K562 (cell line): ENCODE measurements at regions not wholly inside any gene's neighbourhood (a gene's known extent, or its start where the extent isn't known, plus 50 kb on each side); places are given as distances from the start of the nearest gene placed in this dataset.

Source experiments
- CC2D1A ChIP-seq: fragments of 450-650 bp; IDR thresholded peaks from 2 replicates; pipeline ENCODE4 v1.6.1; 2017; ENCODE audit warnings: mild to moderate bottlenecking
- EP300 ChIP-seq: IDR thresholded peaks from 2 replicates; pipeline ENCODE4 v1.6.1; 2012; ENCODE audit warnings: low read length, improper control_type of control experiment
- ETV5 ChIP-seq: sonication (generic); formaldehyde crosslinking; IDR thresholded peaks from 2 replicates; pipeline ENCODE4 v1.4.0; 2020; ENCODE audit warnings: low read depth, mild to moderate bottlenecking, missing genetic modification reagents
- POU5F1 ChIP-seq: fragments of 150-350 bp; IDR thresholded peaks from 2 replicates; pipeline ENCODE4 v1.6.1; 2014; ENCODE audit warnings: borderline replicate concordance, low read length, low read depth, mild to moderate bottlenecking; ENCODE audit not compliant: partially characterized antibody
- RBM25 ChIP-seq: fragments of 200-400 bp; formaldehyde crosslinking; IDR thresholded peaks from 2 replicates; pipeline ENCODE4 v1.6.1; 2018; ENCODE audit warnings: low read length, low read depth, moderate library complexity; ENCODE audit not compliant: severe bottlenecking
- TF ChIP-seq, protein P1 (sequence below): sonication (generic); formaldehyde crosslinking; IDR thresholded peaks from 2 replicates; pipeline ENCODE4 v1.8.1; 2023; ENCODE audit warnings: mild to moderate bottlenecking, missing genetic modification reagents

DNA sequence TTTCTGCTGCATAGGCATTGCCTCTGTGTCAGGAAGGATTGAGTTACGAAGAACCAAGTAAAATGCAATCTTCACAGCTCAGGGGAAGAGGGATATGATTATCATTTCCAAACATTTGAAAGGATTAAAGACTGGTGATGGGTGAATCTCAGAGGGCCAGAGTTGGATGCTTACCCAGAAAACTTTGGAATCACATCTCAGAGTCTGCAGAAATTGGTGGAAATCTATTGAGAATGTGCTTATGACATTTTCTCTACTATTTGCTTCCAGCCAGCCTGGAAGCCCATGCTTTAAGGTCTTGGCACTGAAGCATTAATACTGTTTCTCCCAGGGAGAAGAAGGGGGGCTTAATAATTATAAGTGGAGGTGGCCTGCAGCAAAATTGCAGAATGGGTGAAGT lies 1301.4 kb upstream of the PIK3C3 start:
- TF ChIP-seq POU5F1 (no peak), RBM25 (no peak), EP300 (no peak), ETV5 (CRISPR knock-in tag) (no peak), CC2D1A (no peak)
- TF ChIP-seq, protein P1, sequence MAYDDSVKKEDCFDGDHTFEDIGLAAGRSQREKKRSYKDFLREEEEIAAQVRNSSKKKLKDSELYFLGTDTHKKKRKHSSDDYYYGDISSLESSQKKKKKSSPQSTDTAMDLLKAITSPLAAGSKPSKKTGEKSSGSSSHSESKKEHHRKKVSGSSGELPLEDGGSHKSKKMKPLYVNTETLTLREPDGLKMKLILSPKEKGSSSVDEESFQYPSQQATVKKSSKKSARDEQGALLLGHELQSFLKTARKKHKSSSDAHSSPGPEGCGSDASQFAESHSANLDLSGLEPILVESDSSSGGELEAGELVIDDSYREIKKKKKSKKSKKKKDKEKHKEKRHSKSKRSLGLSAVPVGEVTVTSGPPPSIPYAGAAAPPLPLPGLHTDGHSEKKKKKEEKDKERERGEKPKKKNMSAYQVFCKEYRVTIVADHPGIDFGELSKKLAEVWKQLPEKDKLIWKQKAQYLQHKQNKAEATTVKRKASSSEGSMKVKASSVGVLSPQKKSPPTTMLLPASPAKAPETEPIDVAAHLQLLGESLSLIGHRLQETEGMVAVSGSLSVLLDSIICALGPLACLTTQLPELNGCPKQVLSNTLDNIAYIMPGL, result no peak
